Suprapubic skin (tissue), 4 donors: ENCODE measurements at regions not wholly inside any gene's neighbourhood (a gene's known extent, or its start where the extent isn't known, plus 50 kb on each side); places are given as distances from the start of the nearest gene placed in this dataset.

Source experiments
- POLR2A ChIP-seq, 2 donors: fragments of 450-650 bp; IDR thresholded peaks; one replicate each; pipeline ENCODE4 v1.6.1; 2017; ENCODE audit warnings: antibody characterized with exemption in 2 of 2, mild to moderate bottlenecking in 2 of 2, moderate library complexity in 2 of 2
- POLR2AphosphoS5 ChIP-seq, 3 donors: sonication (generic); formaldehyde crosslinking; IDR thresholded peaks; one replicate each; pipeline ENCODE4 v1.6.1; 2017; ENCODE audit warnings: antibody characterized with exemption in 3 of 3
- TF ChIP-seq, protein P1 (sequence below), 2 donors: fragments of 200-600 bp in 1 of 2; fragments of 450-650 bp in 1 of 2; sonication (generic) in 1 of 2; IDR thresholded peaks; one replicate each; pipeline ENCODE4 v1.5.1; 2016 to 2019; ENCODE audit warnings: antibody characterized with exemption in 2 of 2, mild to moderate bottlenecking in 1 of 2, moderate library complexity in 1 of 2

DNA sequence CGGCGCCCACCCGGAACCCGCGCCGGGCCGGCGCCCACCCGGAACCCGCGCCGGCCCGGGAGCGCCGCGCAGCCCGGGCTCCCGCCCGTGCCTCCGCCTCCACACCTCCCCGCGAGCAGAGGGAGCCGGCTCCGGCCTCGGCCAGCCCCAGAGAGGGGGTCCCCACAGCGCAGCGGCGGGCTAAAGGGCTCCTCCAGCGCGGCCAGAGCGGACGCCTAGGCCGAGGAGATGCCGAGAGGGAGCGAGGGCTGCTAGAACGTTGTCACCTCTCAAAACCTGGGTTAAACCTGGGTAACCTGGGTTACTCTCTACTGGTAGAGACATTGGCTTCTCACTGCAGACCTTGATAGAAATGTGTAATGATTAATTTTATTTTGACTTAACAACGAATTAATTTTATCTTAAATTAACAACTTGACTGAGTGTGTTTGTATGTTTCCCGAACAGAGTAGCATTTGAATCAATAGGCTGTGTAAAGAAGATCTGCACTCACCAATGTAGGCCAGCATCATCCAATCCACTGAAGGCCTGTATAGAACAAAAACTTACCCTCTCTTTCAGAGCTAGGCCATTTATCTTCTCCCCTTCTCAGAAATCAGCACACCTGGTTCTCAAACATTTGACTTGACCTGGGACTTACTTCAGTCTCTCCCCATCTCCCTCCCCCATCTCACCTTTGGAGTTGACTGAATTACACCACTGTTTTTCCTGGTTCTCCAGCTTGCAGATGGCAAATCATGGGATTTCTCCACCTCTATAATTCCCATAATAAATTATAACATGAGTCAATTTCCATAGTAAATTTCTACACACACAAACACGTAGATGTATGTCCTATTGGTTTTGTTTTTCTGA is 242.7 kb downstream of the ASXL3 start:
- TF ChIP-seq, protein P1, sequence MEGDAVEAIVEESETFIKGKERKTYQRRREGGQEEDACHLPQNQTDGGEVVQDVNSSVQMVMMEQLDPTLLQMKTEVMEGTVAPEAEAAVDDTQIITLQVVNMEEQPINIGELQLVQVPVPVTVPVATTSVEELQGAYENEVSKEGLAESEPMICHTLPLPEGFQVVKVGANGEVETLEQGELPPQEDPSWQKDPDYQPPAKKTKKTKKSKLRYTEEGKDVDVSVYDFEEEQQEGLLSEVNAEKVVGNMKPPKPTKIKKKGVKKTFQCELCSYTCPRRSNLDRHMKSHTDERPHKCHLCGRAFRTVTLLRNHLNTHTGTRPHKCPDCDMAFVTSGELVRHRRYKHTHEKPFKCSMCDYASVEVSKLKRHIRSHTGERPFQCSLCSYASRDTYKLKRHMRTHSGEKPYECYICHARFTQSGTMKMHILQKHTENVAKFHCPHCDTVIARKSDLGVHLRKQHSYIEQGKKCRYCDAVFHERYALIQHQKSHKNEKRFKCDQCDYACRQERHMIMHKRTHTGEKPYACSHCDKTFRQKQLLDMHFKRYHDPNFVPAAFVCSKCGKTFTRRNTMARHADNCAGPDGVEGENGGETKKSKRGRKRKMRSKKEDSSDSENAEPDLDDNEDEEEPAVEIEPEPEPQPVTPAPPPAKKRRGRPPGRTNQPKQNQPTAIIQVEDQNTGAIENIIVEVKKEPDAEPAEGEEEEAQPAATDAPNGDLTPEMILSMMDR (IDR thresholded peaks at IDR 0.05), result no peak
- TF ChIP-seq POLR2AphosphoS5 (IDR thresholded peaks at IDR 0.05) (no peak), POLR2A (IDR thresholded peaks at IDR 0.05) (no peak)
